Activated CD4-positive, alpha-beta T cell treated with anti-CD3 and anti-CD28 coated beads, Interleukin-10, Interleukin-2, amounts not matched to agents 100 ng/mL and 50 ng/mL, durations not matched to agents 16 hours and 8 hours (primary cell): ENCODE measurements at regions not wholly inside any gene's neighbourhood (a gene's known extent, or its start where the extent isn't known, plus 50 kb on each side); places are given as distances from the start of the nearest gene placed in this dataset.
"Not testable (repeated sequence)": the region's sequence is repeated elsewhere in the genome, so short reads cannot be mapped to it uniquely, and the experiment has no call there.

ENCODE experiments used
- DNase-seq: peaks from one replicate; pipeline ENCODE4 v3.0.0-alpha.2; 2020

DNA sequence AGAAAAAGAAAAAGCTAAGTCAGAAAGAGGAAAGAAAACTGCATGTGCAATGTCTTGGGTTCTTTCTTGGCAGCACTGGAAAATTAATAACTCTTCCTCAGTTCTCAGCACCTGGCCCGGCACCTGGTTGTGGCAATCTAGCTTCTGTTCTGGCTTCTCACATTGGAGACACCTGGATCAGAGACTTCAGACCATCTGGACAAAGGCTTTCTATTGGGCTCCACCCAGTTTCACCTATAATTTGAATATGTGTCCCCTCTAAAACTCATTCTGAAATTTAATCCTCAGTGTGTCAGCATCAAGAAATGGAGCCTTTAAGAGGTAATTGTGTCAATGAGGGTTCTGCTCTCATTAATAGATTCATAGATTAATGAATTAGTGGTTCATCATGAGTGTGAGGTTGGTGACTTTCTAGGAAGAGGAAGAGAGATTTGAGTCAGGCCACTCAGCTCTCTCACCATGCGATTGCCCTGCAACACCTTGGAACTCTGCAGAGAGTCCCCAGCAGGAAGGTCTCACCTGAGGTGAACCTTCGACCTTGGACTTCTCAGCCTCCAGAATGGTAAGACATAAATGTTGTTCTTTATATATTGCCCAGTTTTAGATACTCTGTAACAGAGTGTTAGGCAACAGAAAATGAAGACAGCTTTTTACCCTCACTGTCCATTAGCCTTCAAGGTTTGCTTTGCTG, 679.9 kb downstream of the NTRK3 start:
- no peak for DNase-seq

- no peak for DNase-seq
Observed at GRCh38 chr15:87575896-87576473, 680.6 kb downstream of the NTRK3 start.

GRCh38 chr15:87573534-87573933, 683.0 kb downstream of the NTRK3 start:
- no peak for DNase-seq

- DNase-seq, result no peak
Observed at GRCh38 chr15:87573039-87573438, 683.5 kb downstream of the NTRK3 start.

DNA sequence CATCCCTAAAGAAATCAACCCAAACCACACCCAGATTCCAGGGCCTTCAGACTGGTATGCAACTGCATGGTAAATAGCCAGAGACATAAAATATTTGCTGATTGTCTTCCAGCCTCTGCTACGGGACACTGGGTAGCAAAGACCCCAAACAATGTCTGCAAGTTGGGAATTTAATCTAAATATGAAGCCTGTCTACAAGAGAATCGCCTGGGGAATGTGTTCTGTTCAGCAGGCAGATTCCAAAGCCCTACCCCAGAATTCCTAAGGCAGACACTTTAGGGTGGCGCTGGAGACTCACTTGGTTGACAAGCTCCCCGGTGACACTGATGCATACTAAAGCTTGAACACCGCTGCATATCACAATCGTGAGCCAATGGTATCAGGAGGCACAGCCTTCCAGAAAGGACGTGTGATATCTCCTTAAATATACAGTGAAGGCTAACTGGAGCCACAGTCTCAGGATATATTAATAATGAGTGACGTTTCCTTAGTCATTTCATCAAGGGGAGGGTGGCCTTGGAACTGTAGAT, 684.1 kb downstream of the NTRK3 start:
- DNase-seq, result no peak

GRCh38 chr15:87570206-87570605, 686.3 kb downstream of the NTRK3 start:
- DNase-seq, result no peak

GRCh38 chr15:87569581-87569980, 687.0 kb downstream of the NTRK3 start:
- DNase-seq, result no peak

DNA sequence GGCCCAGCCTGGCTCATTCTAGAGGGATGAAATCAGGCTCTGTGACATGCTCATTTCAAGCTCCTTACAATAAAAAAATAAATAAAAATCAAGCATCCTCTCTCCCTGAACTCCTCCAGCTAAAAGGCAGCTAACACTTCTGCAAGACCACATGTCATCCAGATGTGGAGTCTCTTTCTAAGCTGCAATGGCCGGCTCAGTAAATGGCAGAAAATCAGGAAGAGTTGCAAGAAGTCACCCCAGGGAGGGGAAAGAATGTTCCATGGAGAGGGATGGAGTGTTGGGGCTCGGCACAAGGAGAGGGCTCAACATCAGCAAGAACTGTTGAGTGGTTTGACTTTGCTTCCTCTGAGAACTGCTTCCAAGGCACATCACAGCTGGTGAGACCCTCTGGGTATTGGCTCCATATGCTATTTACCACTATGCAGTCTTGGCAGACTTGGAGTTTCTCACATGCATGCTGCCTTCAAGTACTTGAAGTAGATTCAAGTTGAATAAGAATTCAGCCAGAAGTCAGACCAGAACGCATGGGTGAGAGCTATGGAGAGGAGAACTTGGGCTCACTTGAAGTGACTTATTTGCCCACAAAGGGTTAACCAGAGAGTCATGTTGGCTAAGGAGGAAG, 689.0 kb downstream of the NTRK3 start:
- DNase-seq, result no peak

DNA sequence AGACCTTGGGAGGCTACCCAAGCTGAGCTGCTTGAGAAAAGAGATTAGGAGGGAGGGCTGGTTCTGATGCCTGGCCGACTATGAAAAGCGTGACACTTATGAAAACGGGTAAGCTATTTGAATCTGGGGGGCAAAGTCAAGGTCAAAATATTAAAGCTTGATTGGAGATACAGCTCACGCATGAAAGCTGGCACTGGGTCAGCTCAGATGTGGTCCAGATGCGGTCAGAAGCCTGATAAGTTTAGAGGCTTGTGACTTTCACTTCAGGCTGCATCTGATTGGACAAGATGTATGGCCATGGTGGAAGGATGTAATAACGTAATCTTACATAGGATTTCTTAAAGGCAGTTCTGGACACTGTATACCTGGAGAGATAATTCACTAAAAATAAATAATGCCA, 690.3 kb downstream of the NTRK3 start:
- DNase-seq, result no peak

DNA sequence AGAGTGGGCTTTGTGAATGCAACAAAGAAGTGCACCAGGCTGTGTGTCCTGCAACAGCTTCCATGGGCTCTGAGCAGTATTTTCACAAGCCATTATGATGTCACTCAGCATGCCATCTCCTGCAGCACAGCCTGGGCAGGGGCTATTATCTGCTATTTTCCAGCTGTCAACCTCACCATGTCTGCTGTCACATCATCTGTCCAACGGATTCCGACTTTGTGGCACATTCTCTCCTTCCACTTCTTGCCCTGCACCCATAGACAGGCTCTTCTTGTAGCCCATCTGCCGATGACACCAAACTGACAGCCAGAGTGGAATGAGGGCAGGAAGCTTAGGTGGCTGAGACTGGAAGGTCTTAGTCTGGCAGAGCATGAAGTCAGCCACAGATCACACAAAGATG, 691.9 kb downstream of the NTRK3 start:
- no peak for DNase-seq

- DNase-seq, result no peak
Observed at GRCh38 chr15:87563869-87564268, 692.7 kb downstream of the NTRK3 start.

GRCh38 chr15:87562203-87562602, 694.3 kb downstream of the NTRK3 start:
- DNase-seq, result no peak

GRCh38 chr15:87561641-87562040, 694.9 kb downstream of the NTRK3 start:
- DNase-seq, result no peak

DNA sequence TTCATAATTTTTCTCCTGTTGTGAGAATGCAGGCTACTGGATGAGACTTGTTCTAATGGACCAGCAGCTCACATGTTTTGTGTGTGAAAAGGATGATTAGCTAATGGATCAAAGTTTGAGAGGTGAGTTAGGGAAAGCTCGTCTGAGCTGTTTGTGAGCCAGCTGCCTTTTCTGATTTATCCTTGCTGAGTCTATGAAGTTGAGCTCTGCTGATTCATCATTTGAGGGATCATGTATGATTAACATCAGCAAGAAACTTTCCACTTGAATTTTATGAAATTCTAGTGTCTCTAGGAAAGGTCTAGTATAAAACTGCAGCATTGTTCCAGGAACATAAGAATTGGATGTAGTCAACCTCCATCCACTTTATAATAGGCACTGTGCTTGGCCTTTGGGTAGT, 698.7 kb downstream of the NTRK3 start:
- no peak for DNase-seq

DNA sequence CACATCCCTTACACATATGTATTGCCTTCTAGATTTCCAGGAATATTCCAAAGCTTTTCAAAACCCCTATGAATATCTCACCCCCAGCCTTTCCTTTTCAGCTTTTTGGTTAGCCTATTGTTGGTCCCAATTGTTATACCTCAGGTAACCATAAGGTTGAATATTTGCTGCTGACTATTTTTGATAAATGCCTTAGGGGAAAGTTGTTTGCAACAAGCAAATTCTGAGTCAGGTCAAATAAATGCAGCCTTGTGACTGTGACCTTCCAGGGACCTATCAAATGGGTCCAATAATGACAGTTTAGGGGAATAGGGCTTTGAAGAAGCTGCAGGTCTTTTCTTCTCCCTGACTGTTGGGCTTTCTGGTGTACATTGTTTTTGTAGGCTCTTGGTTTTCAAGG, 699.7 kb downstream of the NTRK3 start:
- DNase-seq, result no peak

GRCh38 chr15:87549860-87550259, 706.7 kb downstream of the NTRK3 start:
- no peak for DNase-seq

DNA sequence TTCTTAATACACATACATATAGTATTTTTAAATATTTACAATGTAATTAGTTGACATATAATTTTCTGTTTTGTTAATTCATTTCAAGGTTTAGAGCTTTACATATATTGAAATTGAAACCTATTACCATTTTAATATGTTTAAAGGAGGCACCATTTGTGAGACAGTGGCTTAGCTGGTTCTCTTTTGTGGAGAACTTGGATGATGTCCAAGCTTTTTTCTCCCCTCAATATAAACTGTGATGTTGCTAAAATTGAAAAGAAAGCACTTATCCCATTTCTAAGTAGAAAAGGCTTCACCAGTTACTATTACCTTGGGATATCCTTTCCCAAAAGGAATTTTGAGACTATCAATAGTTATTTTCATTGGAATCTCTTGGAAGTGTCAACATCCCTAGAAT, 707.2 kb downstream of the NTRK3 start:
- no peak for DNase-seq

DNA sequence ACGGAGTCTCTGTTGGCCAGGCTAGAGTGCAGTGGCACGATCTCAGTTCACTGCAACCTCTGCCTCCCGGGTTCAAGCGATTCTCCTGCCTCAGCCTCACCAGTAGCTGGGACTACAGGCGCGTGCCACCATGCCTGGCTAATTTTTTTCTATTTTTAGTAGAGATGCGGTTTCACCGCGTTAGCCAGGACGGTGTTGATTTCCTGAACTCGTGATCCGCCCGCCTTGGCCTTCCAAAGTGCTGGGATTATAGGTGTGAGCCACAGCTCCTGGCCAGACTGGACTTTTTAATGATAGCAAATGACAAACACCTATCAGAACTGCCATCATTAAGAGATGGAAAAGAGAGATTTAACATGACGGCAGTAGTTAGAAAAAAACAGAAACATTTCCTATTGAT, 707.9 kb downstream of the NTRK3 start:
- DNase-seq, result not testable (repeated sequence)

DNA sequence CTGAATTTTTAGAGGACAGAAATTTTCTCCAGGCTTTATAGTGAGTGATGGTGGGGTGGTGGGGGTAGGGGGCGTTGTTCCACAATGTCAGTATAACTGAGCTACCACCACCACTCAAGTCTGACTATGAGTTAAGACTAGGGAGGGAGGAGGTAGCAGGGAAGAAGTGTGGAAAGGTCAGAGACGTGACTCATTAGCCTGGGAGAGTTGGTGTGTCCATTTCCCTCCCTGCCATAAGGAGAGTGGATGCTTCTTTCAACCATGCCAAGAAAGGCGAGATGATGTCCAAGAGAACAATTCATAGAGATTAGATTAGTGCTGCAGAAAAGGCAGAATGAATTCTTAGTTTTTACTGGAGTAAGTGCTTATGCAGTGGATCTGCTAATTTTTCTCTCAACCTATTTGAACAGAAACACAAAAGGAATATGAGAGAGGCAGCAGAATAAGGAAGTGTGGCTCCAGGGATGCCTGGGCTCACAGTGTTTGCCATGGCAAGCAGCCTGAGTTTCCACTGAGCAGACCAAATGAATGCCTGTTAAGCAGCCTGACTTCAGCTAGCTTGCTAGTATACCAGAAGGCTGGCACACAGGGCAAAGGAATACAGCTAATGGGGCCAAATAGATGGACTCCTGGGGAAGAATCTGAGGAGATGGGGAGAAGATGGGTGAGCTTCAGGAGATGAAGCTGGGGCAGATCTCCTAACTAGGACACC, 708.9 kb downstream of the NTRK3 start:
- no peak for DNase-seq

DNA sequence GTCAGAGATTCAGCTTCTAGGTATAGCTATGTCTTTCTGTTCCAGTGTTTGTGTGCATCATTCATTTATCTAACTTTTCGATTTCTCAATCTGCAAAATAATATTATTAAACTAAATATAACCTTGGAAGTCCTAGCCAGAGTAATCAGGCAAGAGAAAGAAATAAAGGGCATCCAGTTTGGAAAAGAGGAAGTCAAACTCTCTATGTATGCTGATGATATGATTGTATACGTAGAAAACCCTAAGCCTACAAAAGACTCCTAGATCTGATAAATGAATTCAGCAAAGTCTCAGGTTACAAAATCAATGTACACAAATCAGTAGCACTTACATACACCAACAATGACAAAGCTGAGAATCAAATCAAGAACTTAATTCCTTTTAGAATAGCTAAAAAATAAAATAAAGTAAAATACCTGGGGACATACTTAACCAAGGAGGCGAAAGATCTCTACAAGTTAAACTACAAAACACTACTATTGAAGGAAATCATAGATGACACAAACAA, 718.2 kb downstream of the NTRK3 start:
- no peak for DNase-seq

DNA sequence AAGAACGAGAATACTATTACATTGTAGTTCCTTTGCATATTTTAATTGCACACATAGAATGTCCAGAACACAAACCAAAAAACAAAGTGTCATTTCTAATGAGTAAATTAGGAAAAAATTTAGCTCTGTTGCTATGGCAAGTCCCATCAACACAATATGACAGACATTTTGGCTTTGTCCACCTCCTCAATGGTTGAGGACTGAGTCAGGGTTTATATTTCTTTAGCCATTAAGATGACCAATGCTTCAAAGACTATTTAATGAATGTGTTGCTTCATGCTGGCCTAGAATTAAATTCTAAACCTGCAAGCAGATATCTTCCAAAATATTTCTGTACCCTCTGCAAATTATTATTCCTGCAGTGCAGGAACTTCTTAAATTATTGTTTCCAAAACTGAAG, 719.2 kb downstream of the NTRK3 start:
- no peak for DNase-seq

- not testable (repeated sequence) for DNase-seq
Observed at GRCh38 chr15:87533637-87534036, 722.9 kb downstream of the NTRK3 start.

DNA sequence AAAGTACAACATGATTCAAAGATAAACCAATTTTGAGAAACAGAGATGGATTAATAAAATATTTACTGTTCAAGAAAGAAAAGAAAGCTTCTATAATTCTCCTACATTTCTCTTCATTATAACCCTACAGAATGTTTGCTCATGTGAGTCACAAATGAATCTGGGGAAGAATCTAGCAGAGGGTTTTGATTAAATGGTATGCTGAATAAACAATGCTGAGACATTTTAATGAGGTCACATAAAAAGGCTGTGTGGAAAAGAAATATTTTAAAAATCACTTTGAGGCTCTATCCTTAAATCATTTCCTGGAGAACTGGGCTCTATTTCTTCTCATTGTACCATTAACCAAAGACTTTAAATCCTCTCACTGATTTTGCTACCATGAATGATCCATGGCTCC, 727.7 kb downstream of the NTRK3 start:
- no peak for DNase-seq

DNA sequence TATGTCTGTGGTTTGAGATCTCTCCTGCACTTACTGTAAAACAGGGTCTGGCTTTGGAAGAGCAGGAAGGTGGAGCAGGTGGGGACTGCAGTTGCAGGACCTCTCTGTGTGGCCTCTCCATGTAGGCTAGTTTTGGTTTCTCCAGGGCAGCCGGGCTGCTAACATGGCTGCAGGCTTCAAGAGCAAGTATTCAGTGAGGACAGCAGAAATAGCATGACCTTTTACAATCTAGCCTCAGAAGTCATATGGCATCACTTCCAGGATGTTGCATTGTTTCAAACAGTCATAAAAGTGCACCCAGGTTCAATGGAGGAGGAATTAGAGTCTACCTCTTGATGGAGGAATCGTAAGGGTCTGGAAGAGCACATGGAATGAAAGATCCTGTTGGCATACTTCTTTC, 728.7 kb downstream of the NTRK3 start:
- DNase-seq, result no peak
